Skeletal muscle tissue (tissue), 3 donors: ENCODE measurements at regions not wholly inside any gene's neighbourhood (a gene's known extent, or its start where the extent isn't known, plus 50 kb on each side); places are given as distances from the start of the nearest gene placed in this dataset.
"Not testable (repeated sequence)": the region's sequence is repeated elsewhere in the genome, so short reads cannot be mapped to it uniquely, and the experiment has no call there.

Experiments used
- H3K27ac ChIP-seq: one replicate; pipeline ENCODE4 v1.7.0; 2013; ENCODE audit warnings: mild to moderate bottlenecking, low read depth, low read length, inconsistent platforms
- H3K27me3 ChIP-seq, 3 donors: one replicate each; pipeline ENCODE4 v1.7.0; 2013; ENCODE audit warnings: low read length in 3 of 3; ENCODE audit not compliant: control insufficient read depth in 3 of 3, insufficient read depth in 3 of 3
- H3K36me3 ChIP-seq, 3 donors: one replicate each; pipeline ENCODE4 v1.7.0; 2013; ENCODE audit warnings: low read length in 3 of 3; ENCODE audit not compliant: control insufficient read depth in 3 of 3, insufficient read depth in 3 of 3
- H3K4me1 ChIP-seq, 3 donors: one replicate each; pipeline ENCODE4 v1.7.0; 2013; ENCODE audit warnings: low read length in 3 of 3, mild to moderate bottlenecking in 3 of 3; ENCODE audit not compliant: control insufficient read depth in 3 of 3, insufficient read depth in 3 of 3
- H3K4me3 ChIP-seq, 3 donors: one replicate each; pipeline ENCODE4 v1.7.0; 2013; ENCODE audit warnings: low read length in 3 of 3
- H3K9ac ChIP-seq, 3 donors: one replicate each; pipeline ENCODE4 v1.7.0; 2013; ENCODE audit warnings: low read length in 3 of 3, mild to moderate bottlenecking in 3 of 3, moderate library complexity in 2 of 3, low read depth in 1 of 3
- H3K9me3 ChIP-seq, 3 donors: one replicate each; pipeline ENCODE4 v1.7.0; 2013; ENCODE audit warnings: low read length in 3 of 3; ENCODE audit not compliant: control insufficient read depth in 3 of 3
- donor health status: Osteomylitis.

GRCh38 chr14:85187521-85187920, 342.4 kb upstream of the FLRT2 start:
- H3K27me3 ChIP-seq, result peaks cover 0 to 3% (median 0%) of the 10 kb centered on the region in 3 donors

GRCh38 chr14:85188836-85189235, 341.1 kb upstream of the FLRT2 start:
- H3K36me3 ChIP-seq, result no peaks in the 10 kb centered on the region
- H3K4me3 ChIP-seq, result no peak overlapping the region
- H3K4me1 ChIP-seq, result no peaks in the 10 kb centered on the region
- H3K27me3 ChIP-seq, result peaks cover 0 to 3% (median 0%) of the 10 kb centered on the region in 3 donors
- no peaks in the 10 kb centered on the region for H3K9me3 ChIP-seq
- no peak overlapping the region for H3K9ac ChIP-seq
- H3K27ac ChIP-seq, result no peak overlapping the region

More at GRCh38 chr14:85187521-85187920, 342.4 kb upstream of the FLRT2 start:
- no peak overlapping the region for H3K4me3 ChIP-seq
- no peak overlapping the region for H3K27ac ChIP-seq
- no peaks in the 10 kb centered on the region for H3K4me1 ChIP-seq
- H3K9ac ChIP-seq, result no peak overlapping the region
- no peaks in the 10 kb centered on the region for H3K36me3 ChIP-seq
- H3K9me3 ChIP-seq, result no peaks in the 10 kb centered on the region

- not testable (repeated sequence) for H3K9ac ChIP-seq, H3K9me3 ChIP-seq, H3K4me1 ChIP-seq, H3K36me3 ChIP-seq, H3K4me3 ChIP-seq, H3K27ac ChIP-seq, H3K27me3 ChIP-seq
Observed at GRCh38 chr14:85189253-85189652, 340.7 kb upstream of the FLRT2 start.

GRCh38 chr14:85190251-85190650, 339.7 kb upstream of the FLRT2 start:
- Histone ChIP-seq H3K4me3 (no peak overlapping the region), H3K9me3 (no peaks in the 10 kb centered on the region), H3K4me1 (no peaks in the 10 kb centered on the region), H3K9ac (no peak overlapping the region), H3K27ac (no peak overlapping the region), H3K27me3 (peaks cover 0 to 3% (median 0%) of the 10 kb centered on the region in 3 donors), H3K36me3 (no peaks in the 10 kb centered on the region)

GRCh38 chr14:85191986-85192385, 338.0 kb upstream of the FLRT2 start:
- Histone ChIP-seq H3K4me1 (no peaks in the 10 kb centered on the region), H3K36me3 (no peaks in the 10 kb centered on the region), H3K9me3 (no peaks in the 10 kb centered on the region), H3K27me3 (no peaks in the 10 kb centered on the region), H3K4me3 (no peak overlapping the region), H3K9ac (no peak overlapping the region), H3K27ac (no peak overlapping the region)

GRCh38 chr14:85195872-85196477, 334.0 kb upstream of the FLRT2 start:
- no peak overlapping the region for H3K9ac ChIP-seq
- H3K4me3 ChIP-seq, result no peak overlapping the region
- no peak overlapping the region for H3K27ac ChIP-seq
- no peaks in the 10 kb centered on the region for H3K27me3 ChIP-seq
- no peaks in the 10 kb centered on the region for H3K36me3 ChIP-seq
- H3K9me3 ChIP-seq, result no peaks in the 10 kb centered on the region
- no peaks in the 10 kb centered on the region for H3K4me1 ChIP-seq

- Histone ChIP-seq H3K9ac (no peak overlapping the region), H3K27ac (no peak overlapping the region), H3K27me3 (no peaks in the 10 kb centered on the region), H3K4me3 (no peak overlapping the region), H3K4me1 (no peaks in the 10 kb centered on the region), H3K36me3 (no peaks in the 10 kb centered on the region), H3K9me3 (no peaks in the 10 kb centered on the region)
Observed at GRCh38 chr14:85198001-85198400, 331.9 kb upstream of the FLRT2 start.

GRCh38 chr14:85205875-85206274, 324.1 kb upstream of the FLRT2 start:
- H3K36me3 ChIP-seq, result no peaks in the 10 kb centered on the region
- H3K27me3 ChIP-seq, result no peaks in the 10 kb centered on the region
- H3K9me3 ChIP-seq, result no peaks in the 10 kb centered on the region
- no peak overlapping the region for H3K9ac ChIP-seq
- H3K4me3 ChIP-seq, result no peak overlapping the region
- H3K4me1 ChIP-seq, result no peaks in the 10 kb centered on the region
- H3K27ac ChIP-seq, result no peak overlapping the region

GRCh38 chr14:85214471-85214870, 315.5 kb upstream of the FLRT2 start:
- Histone ChIP-seq H3K9ac (no peak overlapping the region), H3K36me3 (no peaks in the 10 kb centered on the region), H3K4me1 (no peaks in the 10 kb centered on the region), H3K4me3 (no peak overlapping the region), H3K27ac (no peak overlapping the region), H3K27me3 (no peaks in the 10 kb centered on the region), H3K9me3 (no peaks in the 10 kb centered on the region)

- Histone ChIP-seq H3K9ac (no peak overlapping the region), H3K4me3 (no peak overlapping the region), H3K27ac (no peak overlapping the region), H3K4me1 (no peaks in the 10 kb centered on the region), H3K27me3 (no peaks in the 10 kb centered on the region), H3K9me3 (no peaks in the 10 kb centered on the region), H3K36me3 (no peaks in the 10 kb centered on the region)
Observed at GRCh38 chr14:85217412-85217811, 312.5 kb upstream of the FLRT2 start.
